Tibial nerve (tissue), 4 donors: ENCODE measurements at regions not wholly inside any gene's neighbourhood (a gene's known extent, or its start where the extent isn't known, plus 50 kb on each side); places are given as distances from the start of the nearest gene placed in this dataset.

ENCODE experiments used
- DNase-seq, 2 donors: peaks; one replicate each; pipeline ENCODE4 v3.0.0-alpha.2; 2019; ENCODE audit warnings: low spot score in 2 of 2
- H3K27ac ChIP-seq, 4 donors: fragments of 200-600 bp; sonication (generic) in 3 of 4; one replicate each; pipeline ENCODE4 v1.5.1; 2017 to 2019; ENCODE audit warnings: mild to moderate bottlenecking in 1 of 4
- H3K27me3 ChIP-seq, 2 donors: fragments of 200-600 bp; sonication (generic) in 1 of 2; one replicate each; pipeline versions ENCODE4 v1.5.1 to v1.6.0; 2017 to 2019
- H3K36me3 ChIP-seq, 3 donors: fragments of 200-600 bp; sonication (generic); one replicate each; pipeline ENCODE4 v1.5.1; 2018 to 2019
- H3K4me1 ChIP-seq, 4 donors: fragments of 200-600 bp; sonication (generic) in 3 of 4; one replicate each; pipeline ENCODE4 v1.5.1; 2017 to 2019
- H3K4me3 ChIP-seq, 4 donors: fragments of 200-600 bp; sonication (generic) in 3 of 4; one replicate each; pipeline ENCODE4 v1.5.1; 2017 to 2019; ENCODE audit warnings: mild to moderate bottlenecking in 1 of 4, moderate library complexity in 1 of 4
- H3K9me3 ChIP-seq, 4 donors: fragments of 200-600 bp; sonication (generic) in 3 of 4; one replicate each; pipeline ENCODE4 v1.5.1; 2017 to 2019
- CTCF ChIP-seq, 5 experiments: fragments of 200-600 bp in 3 of 5; fragments of 450-650 bp in 2 of 5; sonication (generic) in 3 of 5; IDR thresholded peaks; one replicate each; pipeline ENCODE4 v1.5.1; 2016 to 2019; ENCODE audit warnings: antibody characterized with exemption in 5 of 5, mild to moderate bottlenecking in 3 of 5, moderate library complexity in 2 of 5
- EP300 ChIP-seq, 2 donors: sonication (generic); formaldehyde crosslinking; IDR thresholded peaks; one replicate each; pipeline ENCODE4 v1.6.1; 2017; ENCODE audit warnings: antibody characterized with exemption in 2 of 2, mild to moderate bottlenecking in 1 of 2
- POLR2A ChIP-seq, 2 donors: fragments of 450-650 bp; IDR thresholded peaks; one replicate each; pipeline ENCODE4 v1.6.1; 2017; ENCODE audit warnings: antibody characterized with exemption in 2 of 2, mild to moderate bottlenecking in 2 of 2, moderate library complexity in 2 of 2
- WGBS, 2 donors: methylation state at CpG; one replicate each; pipeline ENCODE4 v1.1.5; 2018; 5-methylcytosine and 5-hydroxymethylcytosine counted together

DNA sequence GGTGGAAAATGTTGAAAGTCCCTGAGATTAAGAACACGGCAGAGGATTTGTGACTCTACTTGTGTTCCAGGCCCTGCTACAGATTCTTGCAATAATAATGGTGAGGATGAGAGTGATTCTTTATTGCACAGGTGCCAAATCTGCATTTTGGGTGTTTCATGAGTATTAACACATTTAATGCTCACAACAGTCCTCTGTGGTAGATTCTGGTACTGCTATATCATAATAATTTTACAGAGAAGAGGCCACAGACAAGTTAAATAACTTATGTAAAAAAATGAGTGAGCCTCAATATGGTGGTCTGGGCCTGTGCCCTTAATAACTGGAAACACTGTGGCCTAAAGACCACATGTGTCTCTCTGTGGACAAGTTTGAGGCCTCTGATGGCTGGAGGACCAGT is 124.3 kb downstream of the C4orf33 start:
- Histone ChIP-seq H3K36me3 (no peaks in the 10 kb centered on the region), H3K4me1 (no peaks in the 10 kb centered on the region), H3K27ac (no peak overlapping the region), H3K4me3 (no peak overlapping the region), H3K9me3 (no peaks in the 10 kb centered on the region), H3K27me3 (no peaks in the 10 kb centered on the region)
- WGBS, 2 donors, result 89 to 100% methylated on average over 1 of the region's 1 CpG
- TF ChIP-seq POLR2A (IDR thresholded peaks at IDR 0.05) (no peak), EP300 (IDR thresholded peaks at IDR 0.05) (no peak), CTCF (IDR thresholded peaks at IDR 0.05) (no peak)
- no peak for DNase-seq

- no peaks in the 10 kb centered on the region for H3K9me3 ChIP-seq
- no peaks in the 10 kb centered on the region for H3K27me3 ChIP-seq
- no peaks in the 10 kb centered on the region for H3K36me3 ChIP-seq
- no peaks in the 10 kb centered on the region for H3K4me1 ChIP-seq
- TF ChIP-seq EP300 (IDR thresholded peaks at IDR 0.05) (no peak), CTCF (IDR thresholded peaks at IDR 0.05) (no peak), POLR2A (IDR thresholded peaks at IDR 0.05) (no peak)
- H3K4me3 ChIP-seq, result no peak overlapping the region
- no peak overlapping the region for H3K27ac ChIP-seq
- DNase-seq, result no peak
These were observed 128.0 kb downstream of the C4orf33 start for GRCh38 chr4:129223945-129224344.

DNA sequence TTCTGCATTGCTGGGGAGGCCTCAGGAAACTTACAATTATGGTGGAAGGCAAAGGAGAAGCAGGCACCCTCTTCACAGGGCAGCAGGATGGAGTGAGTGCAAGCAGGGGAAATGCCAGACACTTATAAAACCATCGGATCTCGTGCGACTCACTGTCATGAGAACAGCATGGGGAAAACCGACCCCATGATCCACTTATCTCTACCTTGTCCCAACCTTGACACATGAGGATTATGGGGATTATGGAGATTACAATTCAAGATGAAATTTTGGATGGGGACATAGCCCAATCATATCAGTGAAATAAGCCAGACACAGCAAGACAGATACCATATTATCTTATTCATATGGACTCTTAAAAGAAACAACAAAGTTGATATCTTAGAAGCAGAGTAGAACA is 134.9 kb downstream of the C4orf33 start:
- Histone ChIP-seq H3K36me3 (no peaks in the 10 kb centered on the region), H3K27ac (no peak overlapping the region), H3K9me3 (no peaks in the 10 kb centered on the region), H3K4me3 (no peak overlapping the region), H3K4me1 (no peaks in the 10 kb centered on the region), H3K27me3 (no peaks in the 10 kb centered on the region)
- TF ChIP-seq CTCF (IDR thresholded peaks at IDR 0.05) (no peak), EP300 (IDR thresholded peaks at IDR 0.05) (no peak), POLR2A (IDR thresholded peaks at IDR 0.05) (no peak)
- WGBS, 2 donors, result 82 to 91% methylated on average over 4 of the region's 4 CpGs
- no peak for DNase-seq

- WGBS, 2 donors, result 86 to 88% methylated on average over 2 of the region's 2 CpGs
- TF ChIP-seq POLR2A (IDR thresholded peaks at IDR 0.05) (no peak), EP300 (IDR thresholded peaks at IDR 0.05) (no peak), CTCF (IDR thresholded peaks at IDR 0.05) (no peak)
- Histone ChIP-seq H3K27ac (no peak overlapping the region), H3K27me3 (no peaks in the 10 kb centered on the region), H3K36me3 (no peaks in the 10 kb centered on the region), H3K4me3 (no peak overlapping the region), H3K9me3 (no peaks in the 10 kb centered on the region), H3K4me1 (no peaks in the 10 kb centered on the region)
- no peak for DNase-seq
These were observed 136.1 kb downstream of the C4orf33 start for GRCh38 chr4:129231945-129232588.

- TF ChIP-seq POLR2A (IDR thresholded peaks at IDR 0.05) (no peak), CTCF (IDR thresholded peaks at IDR 0.05) (no peak), EP300 (IDR thresholded peaks at IDR 0.05) (no peak)
- DNase-seq, result no peak
- Histone ChIP-seq H3K4me1 (no peaks in the 10 kb centered on the region), H3K27ac (no peak overlapping the region), H3K9me3 (no peaks in the 10 kb centered on the region), H3K4me3 (no peak overlapping the region), H3K36me3 (no peaks in the 10 kb centered on the region), H3K27me3 (no peaks in the 10 kb centered on the region)
- WGBS, 2 donors, result 63 to 66% methylated on average over 3 of the region's 3 CpGs
These were observed 136.8 kb downstream of the C4orf33 start for GRCh38 chr4:129232589-129233337.
